ENCODE measurements at regions not wholly inside any gene's neighbourhood (a gene's known extent, or its start where the extent isn't known, plus 50 kb on each side); places are given as distances from the start of the nearest gene placed in this dataset.

DNA sequence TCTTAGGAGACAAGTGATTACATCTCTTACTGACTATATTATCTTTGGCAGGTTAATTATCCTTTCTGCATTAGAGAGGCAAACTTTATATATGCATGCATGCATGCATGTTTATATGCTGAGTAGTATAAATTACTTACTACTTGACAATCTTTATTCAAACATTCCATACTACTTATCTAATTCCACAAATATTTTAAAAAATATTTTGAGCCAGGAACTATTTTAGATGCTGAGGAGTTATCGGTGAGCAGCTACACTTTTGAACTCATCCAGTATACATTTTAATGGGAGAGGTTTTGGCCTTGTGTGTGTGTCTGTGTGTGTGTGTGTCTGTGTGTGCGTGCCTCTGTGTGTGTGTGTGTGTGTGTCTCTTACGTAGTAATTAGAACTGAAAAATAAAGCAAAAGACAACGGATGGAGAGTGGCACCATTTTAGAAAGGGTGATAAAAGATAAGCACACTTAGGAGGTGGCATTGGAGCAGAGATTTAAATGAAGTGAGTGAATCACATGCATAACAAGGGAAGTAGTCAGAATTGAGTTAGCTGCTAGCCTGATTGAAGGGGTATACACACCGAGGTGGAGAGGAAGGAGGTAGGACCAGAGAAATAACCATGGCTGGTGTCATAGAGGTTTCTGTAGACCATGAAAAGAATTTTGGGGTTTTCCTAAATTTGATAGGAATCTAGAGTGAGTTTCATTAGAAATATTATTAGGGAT, 1488.4 kb downstream of the MRPL39 start:
- Histone ChIP-seq H4K20me1 (ENCODE audit: control insufficient read depth, insufficient read depth, low read length, poor library complexity, severe bottlenecking) (no peaks in the 10 kb centered on the region), H3K36me3 (replicated peaks in 1 of 2; ENCODE audit: control extremely low read depth in 1 of 2, control insufficient read depth in 1 of 2, extremely low read depth in 1 of 2, insufficient read depth in 2 of 2, low read length in 1 of 2) (no peaks in the 10 kb centered on the region), H3K4me3 (ENCODE audit: control extremely low read depth in 1 of 5, extremely low read depth in 1 of 5, insufficient read depth in 1 of 5, low read depth in 2 of 5, low read length in 4 of 5) (no peak overlapping the region), H3K27ac (ENCODE audit: low read length in 2 of 2) (no peak overlapping the region), H3K4me2 (replicated peaks; ENCODE audit: low read depth, low read length, poor library complexity, severe bottlenecking) (no peak overlapping the region), H2AFZ (ENCODE audit: insufficient read depth, low read depth, low read length, poor library complexity, severe bottlenecking) (no peak overlapping the region), H3K4me1 (ENCODE audit: control insufficient read depth in 2 of 2, insufficient read depth in 2 of 2, low read length in 2 of 2) (no peaks in the 10 kb centered on the region), H3K9me3 (ENCODE audit: control extremely low read depth in 1 of 3, control insufficient read depth in 2 of 3, insufficient read depth in 1 of 3, low read length in 2 of 3) (no peaks in the 10 kb centered on the region), H3K9ac (ENCODE audit: low read length) (no peak overlapping the region), H3K79me2 (ENCODE audit: control insufficient read depth, insufficient read depth, low read length) (no peaks in the 10 kb centered on the region), H3K27me3 (replicated peaks in 1 of 4; ENCODE audit: control extremely low read depth in 1 of 4, control insufficient read depth in 3 of 4, insufficient read depth in 4 of 4, low read length in 3 of 4) (no peaks in the 10 kb centered on the region)
- ChIA-PET POLR2A (no interaction called here), CTCF (no interaction called here)
- no peak overlapping the region for H3K4me3 Mint-ChIP-seq
- ATAC-seq (ENCODE audit: low read depth) (no peak), DNase-seq (no peak)
- H3K9me3 Mint-ChIP-seq (ENCODE audit: insufficient read depth): no peaks in the 10 kb centered on the region
- no peaks in the 10 kb centered on the region for H3K4me1 Mint-ChIP-seq
- no peaks in the 10 kb centered on the region for H3K27me3 Mint-ChIP-seq
- intact Hi-C loops (cut with micrococcal nuclease): no loop called here
- 96% methylated on average over 5 of the region's 5 CpGs for WGBS (ENCODE audit: insufficient coverage)
- H3K27ac Mint-ChIP-seq: no peak overlapping the region
- TF ChIP-seq, protein P1, sequence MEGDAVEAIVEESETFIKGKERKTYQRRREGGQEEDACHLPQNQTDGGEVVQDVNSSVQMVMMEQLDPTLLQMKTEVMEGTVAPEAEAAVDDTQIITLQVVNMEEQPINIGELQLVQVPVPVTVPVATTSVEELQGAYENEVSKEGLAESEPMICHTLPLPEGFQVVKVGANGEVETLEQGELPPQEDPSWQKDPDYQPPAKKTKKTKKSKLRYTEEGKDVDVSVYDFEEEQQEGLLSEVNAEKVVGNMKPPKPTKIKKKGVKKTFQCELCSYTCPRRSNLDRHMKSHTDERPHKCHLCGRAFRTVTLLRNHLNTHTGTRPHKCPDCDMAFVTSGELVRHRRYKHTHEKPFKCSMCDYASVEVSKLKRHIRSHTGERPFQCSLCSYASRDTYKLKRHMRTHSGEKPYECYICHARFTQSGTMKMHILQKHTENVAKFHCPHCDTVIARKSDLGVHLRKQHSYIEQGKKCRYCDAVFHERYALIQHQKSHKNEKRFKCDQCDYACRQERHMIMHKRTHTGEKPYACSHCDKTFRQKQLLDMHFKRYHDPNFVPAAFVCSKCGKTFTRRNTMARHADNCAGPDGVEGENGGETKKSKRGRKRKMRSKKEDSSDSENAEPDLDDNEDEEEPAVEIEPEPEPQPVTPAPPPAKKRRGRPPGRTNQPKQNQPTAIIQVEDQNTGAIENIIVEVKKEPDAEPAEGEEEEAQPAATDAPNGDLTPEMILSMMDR (IDR thresholded peaks at IDR 0.05): no peak
- TF ChIP-seq EZH2 (IDR thresholded peaks at IDR 0.05; ENCODE audit: borderline replicate concordance, insufficient read depth, low read depth, low read length, poor library complexity, severe bottlenecking): no peak

DNA sequence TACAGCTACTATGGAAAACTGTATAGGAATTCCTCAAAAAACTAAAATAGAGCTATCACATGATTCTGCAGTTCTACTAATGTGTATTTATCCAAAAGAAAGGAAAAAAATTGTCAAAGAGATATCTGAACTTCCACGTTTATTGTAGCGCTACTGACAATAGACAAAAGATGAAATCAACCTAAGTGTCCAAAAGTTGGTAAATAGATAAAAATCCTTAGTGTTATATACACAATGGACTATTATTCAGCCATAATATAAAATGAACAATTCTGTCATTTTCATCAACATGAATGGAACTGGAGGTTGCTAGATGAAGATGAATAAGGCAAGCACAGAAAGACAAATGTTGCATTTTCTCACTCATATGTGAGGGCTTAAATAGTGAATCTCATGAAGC, 1492.1 kb downstream of the MRPL39 start:
- ATAC-seq (ENCODE audit: low read depth): no peak
- CTCF ChIA-PET: no interaction called here
- no peak for TF ChIP-seq EZH2 (IDR thresholded peaks at IDR 0.05; ENCODE audit: borderline replicate concordance, insufficient read depth, low read depth, low read length, poor library complexity, severe bottlenecking)
- TF ChIP-seq, protein P1 (IDR thresholded peaks at IDR 0.05): no peak

More for the DNA sequence above, 1492.1 kb downstream of the MRPL39 start:
- Histone ChIP-seq H3K27me3 (replicated peaks in 1 of 4; ENCODE audit: control extremely low read depth in 1 of 4, control insufficient read depth in 3 of 4, insufficient read depth in 4 of 4, low read length in 3 of 4) (no peaks in the 10 kb centered on the region), H3K4me3 (ENCODE audit: control extremely low read depth in 1 of 5, extremely low read depth in 1 of 5, insufficient read depth in 1 of 5, low read depth in 2 of 5, low read length in 4 of 5) (no peak overlapping the region), H3K79me2 (ENCODE audit: control insufficient read depth, insufficient read depth, low read length) (no peaks in the 10 kb centered on the region), H3K36me3 (replicated peaks in 1 of 2; ENCODE audit: control extremely low read depth in 1 of 2, control insufficient read depth in 1 of 2, extremely low read depth in 1 of 2, insufficient read depth in 2 of 2, low read length in 1 of 2) (no peaks in the 10 kb centered on the region), H3K4me1 (ENCODE audit: control insufficient read depth in 2 of 2, insufficient read depth in 2 of 2, low read length in 2 of 2) (no peaks in the 10 kb centered on the region), H3K27ac (ENCODE audit: low read length in 2 of 2) (no peak overlapping the region), H4K20me1 (ENCODE audit: control insufficient read depth, insufficient read depth, low read length, poor library complexity, severe bottlenecking) (no peaks in the 10 kb centered on the region), H3K9me3 (ENCODE audit: control extremely low read depth in 1 of 3, control insufficient read depth in 2 of 3, insufficient read depth in 1 of 3, low read length in 2 of 3) (no peaks in the 10 kb centered on the region), H2AFZ (ENCODE audit: insufficient read depth, low read depth, low read length, poor library complexity, severe bottlenecking) (no peak overlapping the region), H3K9ac (ENCODE audit: low read length) (no peak overlapping the region), H3K4me2 (replicated peaks; ENCODE audit: low read depth, low read length, poor library complexity, severe bottlenecking) (no peak overlapping the region)
- Mint-ChIP-seq H3K4me1 (peaks cover 5% of the 10 kb centered on the region), H3K27ac (no peak overlapping the region), H3K9me3 (ENCODE audit: insufficient read depth) (no peaks in the 10 kb centered on the region), H3K4me3 (no peak overlapping the region), H3K27me3 (no peaks in the 10 kb centered on the region)
- intact Hi-C loops (cut with micrococcal nuclease): no loop called here
- WGBS (ENCODE audit: insufficient coverage): no CpG with 5 or more reads among the region's 2 CpGs
- POLR2A ChIA-PET: no interaction called here
- no peak for DNase-seq

Data from B cell (primary cell).